ENCODE measurements at regions not wholly inside any gene's neighbourhood (a gene's known extent, or its start where the extent isn't known, plus 50 kb on each side); places are given as distances from the start of the nearest gene placed in this dataset.

DNA sequence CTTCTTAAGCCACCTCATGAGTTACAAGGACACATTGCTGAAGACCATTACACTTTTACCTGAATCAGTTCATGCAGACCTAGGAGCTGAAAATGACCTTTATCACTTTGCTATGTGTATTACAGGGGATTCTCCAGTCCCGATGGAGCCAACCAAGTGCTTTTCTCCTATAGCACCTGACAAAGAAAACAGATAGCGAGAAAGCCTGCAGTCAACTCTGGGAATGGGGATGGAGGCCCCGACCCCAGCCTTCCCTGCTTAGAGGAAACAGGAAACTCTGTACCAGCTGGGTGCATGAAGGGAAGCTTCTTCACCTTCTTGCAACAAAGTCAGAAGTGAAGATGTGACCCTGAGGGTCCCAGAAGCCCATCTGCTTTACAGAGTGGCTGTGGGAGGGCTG, 168.3 kb upstream of the SEMA6D start (continued):
- no peak for TF ChIP-seq E2F8 (IDR thresholded peaks at IDR 0.05; ENCODE audit: low read depth, partially characterized antibody)
- TF ChIP-seq USF2 (IDR thresholded peaks at IDR 0.05; ENCODE audit: borderline replicate concordance, low read depth, low read length) = no peak
- no peak for TF ChIP-seq SKIL (IDR thresholded peaks at IDR 0.05; ENCODE audit: low read depth, poor library complexity, severe bottlenecking)
- TF ChIP-seq SIX5 (IDR thresholded peaks at IDR 0.05; ENCODE audit: low read depth, low read length, severe bottlenecking) = no peak
- TF ChIP-seq ZBED1 (IDR thresholded peaks at IDR 0.05; ENCODE audit: borderline replicate concordance) = no peak
- TF ChIP-seq NFYB (IDR thresholded peaks at IDR 0.05; ENCODE audit: insufficient read depth, low read depth, low read length) = no peak
- no peak for TF ChIP-seq STAT1 (conservative IDR thresholded peaks at IDR 0.05)

Data from GM12878 (cell line).